Mesenchymal stem cell (in vitro differentiated cells and primary cell): ENCODE measurements at regions not wholly inside any gene's neighbourhood (a gene's known extent, or its start where the extent isn't known, plus 50 kb on each side); places are given as distances from the start of the nearest gene placed in this dataset.

Experiments used
- DNase-seq: peaks from one replicate; pipeline ENCODE4 v3.0.0-alpha.2; 2013
- H2AFZ ChIP-seq: one replicate; pipeline ENCODE4 v1.6.1; 2013; ENCODE audit warnings: low read depth, mild to moderate bottlenecking, control low read depth, inconsistent platforms, low read length, moderate library complexity
- H2AK5ac ChIP-seq: 2 replicates; pipeline ENCODE4 v1.6.1; 2013; ENCODE audit warnings: low read length, moderate library complexity, mild to moderate bottlenecking, inconsistent platforms; ENCODE audit not compliant: severe bottlenecking
- H2BK120ac ChIP-seq: one replicate; pipeline ENCODE4 v1.6.1; 2013; ENCODE audit warnings: low read depth, mild to moderate bottlenecking, inconsistent platforms, low read length, moderate library complexity
- H2BK12ac ChIP-seq, 2 experiments: one replicate each; pipeline ENCODE4 v1.6.1; 2013; ENCODE audit warnings: inconsistent platforms in 2 of 2, low read length in 2 of 2, mild to moderate bottlenecking in 2 of 2, moderate library complexity in 2 of 2, control low read depth in 1 of 2
- H2BK15ac ChIP-seq: one replicate; pipeline ENCODE4 v1.6.1; 2013; ENCODE audit warnings: mild to moderate bottlenecking, low read depth, inconsistent platforms; ENCODE audit not compliant: poor library complexity, severe bottlenecking
- H2BK5ac ChIP-seq: 2 replicates; pipeline ENCODE4 v1.6.1; 2013; ENCODE audit warnings: low read depth, mild to moderate bottlenecking, low read length, control low read depth, inconsistent platforms; ENCODE audit not compliant: poor library complexity, severe bottlenecking
- H3K14ac ChIP-seq, 2 experiments: one replicate each; pipeline ENCODE4 v1.6.1; 2013; ENCODE audit warnings: inconsistent platforms in 2 of 2, low read length in 2 of 2, control low read depth in 1 of 2, mild to moderate bottlenecking in 1 of 2, moderate library complexity in 1 of 2
- H3K18ac ChIP-seq, 2 experiments: one replicate each; pipeline ENCODE4 v1.6.1; 2013; ENCODE audit warnings: inconsistent platforms in 2 of 2, low read length in 2 of 2, control low read depth in 1 of 2, low read depth in 1 of 2, mild to moderate bottlenecking in 1 of 2
- H3K23ac ChIP-seq, 2 experiments: one replicate each; pipeline ENCODE4 v1.6.1; 2013; ENCODE audit warnings: inconsistent platforms in 2 of 2, low read length in 2 of 2, mild to moderate bottlenecking in 2 of 2, moderate library complexity in 2 of 2, control low read depth in 1 of 2
- H3K27ac ChIP-seq: 2 replicates; pipeline ENCODE4 v1.5.1; 2013; ENCODE audit warnings: mild to moderate bottlenecking, moderate library complexity, low read length, control low read depth, inconsistent platforms; ENCODE audit not compliant: poor library complexity, severe bottlenecking
- H3K27me3 ChIP-seq, 2 experiments: 2 replicates each; pipeline versions ENCODE4 v1.6.1 to v1.7.0; 2013; ENCODE audit warnings: low read length in 2 of 2, mild to moderate bottlenecking in 2 of 2, moderate library complexity in 2 of 2, control low read depth in 1 of 2, inconsistent platforms in 1 of 2; ENCODE audit not compliant: control insufficient read depth in 1 of 2, insufficient read depth in 1 of 2
- H3K36me3 ChIP-seq, 2 experiments: 2 replicates each; pipeline versions ENCODE4 v1.6.1 to v1.7.0; 2013; ENCODE audit warnings: low read length in 2 of 2, control low read depth in 1 of 2, inconsistent platforms in 1 of 2, low read depth in 1 of 2, mild to moderate bottlenecking in 1 of 2; ENCODE audit not compliant: insufficient read depth in 2 of 2, control insufficient read depth in 1 of 2
- H3K4ac ChIP-seq, 2 experiments: one replicate each; pipeline ENCODE4 v1.6.1; 2013; ENCODE audit warnings: inconsistent platforms in 2 of 2, low read length in 2 of 2, mild to moderate bottlenecking in 2 of 2, moderate library complexity in 2 of 2, control low read depth in 1 of 2, low read depth in 1 of 2
- H3K4me1 ChIP-seq: 2 replicates; pipeline ENCODE4 v1.6.1; 2013; ENCODE audit warnings: low read depth, low read length, control low read depth; ENCODE audit not compliant: control insufficient read depth, insufficient read depth
- H3K4me2 ChIP-seq: 2 replicates; pipeline ENCODE4 v1.6.1; 2013; ENCODE audit warnings: low read length, mild to moderate bottlenecking, inconsistent platforms; ENCODE audit not compliant: poor library complexity, severe bottlenecking
- H3K4me3 ChIP-seq, 2 experiments: 2 replicates each; pipeline versions ENCODE4 v1.5.1 to v1.7.0; 2013; ENCODE audit warnings: low read length in 2 of 2, mild to moderate bottlenecking in 2 of 2, control low read depth in 1 of 2, low read depth in 1 of 2; ENCODE audit not compliant: insufficient read depth in 1 of 2
- H3K79me1 ChIP-seq: replicated peaks from 2 replicates; pipeline ENCODE4 v1.6.1; 2013; ENCODE audit warnings: mild to moderate bottlenecking, control low read depth, low read length, inconsistent platforms; ENCODE audit not compliant: poor library complexity, severe bottlenecking
- H3K9ac ChIP-seq: 2 replicates; pipeline ENCODE4 v1.7.0; 2013; ENCODE audit warnings: mild to moderate bottlenecking, low read length, moderate library complexity
- H3K9me3 ChIP-seq: 2 replicates; pipeline ENCODE4 v1.7.0; 2013; ENCODE audit warnings: mild to moderate bottlenecking, low read length; ENCODE audit not compliant: control insufficient read depth
- H4K8ac ChIP-seq: one replicate; pipeline ENCODE4 v1.6.1; 2013; ENCODE audit warnings: inconsistent platforms, mild to moderate bottlenecking, low read length, moderate library complexity
- H4K91ac ChIP-seq: one replicate; pipeline ENCODE4 v1.6.1; 2013; ENCODE audit warnings: mild to moderate bottlenecking, low read length, inconsistent platforms
- WGBS: methylation state at CpG from one replicate; pipeline ENCODE4 v1.1.7; 2013; ENCODE audit warnings: mixed read lengths; 5-methylcytosine and 5-hydroxymethylcytosine counted together

DNA sequence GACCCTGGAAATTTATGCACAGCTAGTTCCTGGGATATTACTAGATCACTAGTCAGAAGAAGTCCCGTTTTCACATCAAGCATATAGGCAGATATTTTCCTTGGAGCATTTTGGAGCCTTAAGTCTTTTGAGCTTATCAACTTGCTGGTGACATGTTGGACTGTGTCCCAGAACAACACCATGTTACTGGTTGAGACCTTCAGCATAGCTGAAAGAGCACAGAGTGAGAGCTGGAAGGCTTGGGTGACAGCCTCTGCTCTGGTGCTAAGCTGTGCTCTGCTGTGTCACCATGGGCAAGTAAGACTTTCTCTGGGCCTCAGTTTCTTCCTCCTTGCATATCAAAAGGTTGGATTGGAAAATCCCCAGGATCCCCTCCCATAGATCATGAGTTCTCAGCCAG, 116.6 kb upstream of the FRMPD4 start:
- no peak overlapping the region for H3K9ac ChIP-seq
- H3K27ac ChIP-seq: no peak overlapping the region
- H3K18ac ChIP-seq: no peak overlapping the region
- no peaks in the 10 kb centered on the region for H3K9me3 ChIP-seq
- no peaks in the 10 kb centered on the region for H3K36me3 ChIP-seq
- DNase-seq: no peak
- no peak overlapping the region for H4K91ac ChIP-seq
- H2BK12ac ChIP-seq: no peak overlapping the region
- no peak overlapping the region for H3K14ac ChIP-seq
- H3K79me1 ChIP-seq: no peaks in the 10 kb centered on the region
- no peak overlapping the region for H2BK120ac ChIP-seq
- H2AFZ ChIP-seq: no peak overlapping the region
- no peak overlapping the region for H3K4me3 ChIP-seq
- no peak overlapping the region for H2BK15ac ChIP-seq
- H2BK5ac ChIP-seq: no peak overlapping the region
- no peaks in the 10 kb centered on the region for H3K4me1 ChIP-seq
- no peak overlapping the region for H4K8ac ChIP-seq
- no peak overlapping the region for H3K4ac ChIP-seq
- no peak overlapping the region for H2AK5ac ChIP-seq
- no peak overlapping the region for H3K23ac ChIP-seq
- H3K4me2 ChIP-seq: no peak overlapping the region
- no peaks in the 10 kb centered on the region for H3K27me3 ChIP-seq
- 100% methylated on average over 1 of the region's 1 CpG for WGBS

DNA sequence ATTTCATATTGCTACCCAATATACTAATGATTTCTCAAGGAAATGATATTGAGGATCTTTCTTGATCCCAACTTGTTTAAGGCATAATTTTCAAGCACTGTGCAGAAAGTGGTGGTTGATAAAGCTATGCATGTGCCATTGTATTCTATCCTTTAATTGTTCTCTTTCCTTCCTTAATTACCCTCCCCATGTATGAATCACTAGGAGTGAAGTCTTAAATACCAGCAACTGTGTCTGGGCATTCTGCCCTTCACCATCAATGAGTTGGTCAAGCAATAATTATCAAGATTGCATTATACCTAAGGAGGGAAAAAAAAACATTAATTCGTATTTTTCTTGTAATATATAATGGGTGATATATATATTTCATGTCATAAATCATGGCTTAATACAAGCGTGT, 111.8 kb upstream of the FRMPD4 start:
- Histone ChIP-seq H2AFZ (no peak overlapping the region), H3K4me2 (no peak overlapping the region), H2BK12ac (no peak overlapping the region), H3K23ac (no peak overlapping the region), H3K9me3 (no peaks in the 10 kb centered on the region), H4K8ac (no peak overlapping the region), H3K4me1 (no peaks in the 10 kb centered on the region), H2BK120ac (no peak overlapping the region), H3K4ac (no peak overlapping the region), H4K91ac (no peak overlapping the region), H3K4me3 (no peak overlapping the region), H2AK5ac (no peak overlapping the region), H3K27me3 (no peaks in the 10 kb centered on the region), H3K9ac (no peak overlapping the region), H3K18ac (no peak overlapping the region), H3K27ac (no peak overlapping the region), H3K14ac (no peak overlapping the region), H2BK5ac (no peak overlapping the region), H2BK15ac (no peak overlapping the region), H3K36me3 (no peaks in the 10 kb centered on the region), H3K79me1 (no peaks in the 10 kb centered on the region)
- no peak for DNase-seq
- no CpG with 5 or more reads among the region's 2 CpGs for WGBS

DNA sequence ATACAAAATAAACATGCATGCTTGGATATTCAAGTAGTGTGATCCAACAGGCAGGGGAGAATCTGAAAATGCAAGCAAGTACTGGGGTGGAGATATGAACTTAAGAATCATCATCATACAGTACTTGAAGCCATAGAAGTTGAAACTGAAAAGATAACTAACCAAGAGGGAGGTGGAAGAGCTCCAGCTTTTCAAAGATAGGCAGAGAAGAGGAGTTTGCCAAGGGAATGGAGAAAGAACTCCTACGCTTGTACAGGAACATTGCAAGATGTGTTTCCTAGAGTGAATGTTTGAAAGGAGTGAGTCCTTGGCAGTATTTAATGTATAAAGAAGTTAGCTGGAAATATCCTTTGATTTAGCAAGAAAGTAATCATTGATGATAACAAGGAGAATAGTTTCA, 106.2 kb upstream of the FRMPD4 start:
- DNase-seq: no peak
- H3K27ac ChIP-seq: no peak overlapping the region
- no peak overlapping the region for H3K9ac ChIP-seq
- no peak overlapping the region for H4K91ac ChIP-seq
- no peaks in the 10 kb centered on the region for H3K9me3 ChIP-seq
- no peak overlapping the region for H2BK12ac ChIP-seq
- H3K18ac ChIP-seq: no peak overlapping the region
- no peak overlapping the region for H3K23ac ChIP-seq
- H4K8ac ChIP-seq: no peak overlapping the region
- no peak overlapping the region for H3K4me3 ChIP-seq
- H3K79me1 ChIP-seq: no peaks in the 10 kb centered on the region
- H2AK5ac ChIP-seq: no peak overlapping the region
- no peaks in the 10 kb centered on the region for H3K36me3 ChIP-seq
- H2AFZ ChIP-seq: no peak overlapping the region
- H2BK120ac ChIP-seq: no peak overlapping the region
- H2BK15ac ChIP-seq: no peak overlapping the region
- no peaks in the 10 kb centered on the region for H3K27me3 ChIP-seq
- no peak overlapping the region for H3K4ac ChIP-seq
- H2BK5ac ChIP-seq: no peak overlapping the region
- 89% methylated on average over 1 of the region's 1 CpG for WGBS
- no peak overlapping the region for H3K4me2 ChIP-seq
- H3K14ac ChIP-seq: no peak overlapping the region
- no peaks in the 10 kb centered on the region for H3K4me1 ChIP-seq

GRCh38 chrX:12034741-12035140, 103.5 kb upstream of the FRMPD4 start:
- Histone ChIP-seq H2BK120ac (no peak overlapping the region), H3K4me2 (no peak overlapping the region), H2AK5ac (no peak overlapping the region), H3K27me3 (no peaks in the 10 kb centered on the region), H3K4me1 (no peaks in the 10 kb centered on the region), H3K79me1 (no peaks in the 10 kb centered on the region), H3K18ac (no peak overlapping the region), H3K9ac (no peak overlapping the region), H3K23ac (no peak overlapping the region), H4K91ac (no peak overlapping the region), H3K9me3 (no peaks in the 10 kb centered on the region), H3K4me3 (no peak overlapping the region), H3K27ac (no peak overlapping the region), H3K4ac (no peak overlapping the region), H3K36me3 (no peaks in the 10 kb centered on the region), H3K14ac (no peak overlapping the region), H2AFZ (peak overlapping the region; percentile 14), H2BK12ac (no peak overlapping the region), H4K8ac (no peak overlapping the region), H2BK5ac (no peak overlapping the region), H2BK15ac (no peak overlapping the region)
- DNase-seq: no peak
- WGBS: 100% methylated on average over 5 of the region's 6 CpGs
